ENCODE measurements at regions not wholly inside any gene's neighbourhood (a gene's known extent, or its start where the extent isn't known, plus 50 kb on each side); places are given as distances from the start of the nearest gene placed in this dataset.
A peak's percentile ranks its signal among the peaks of the same experiment; 100 is the strongest.

- Histone ChIP-seq H3K27ac (no peak overlapping the region), H3K4me3 (no peak overlapping the region), H3K9me3 (peaks cover 19% of the 10 kb centered on the region), H3K4me2 (no peak overlapping the region), H3K4me1 (no peaks in the 10 kb centered on the region)
- TF ChIP-seq SREBF2 (IDR thresholded peaks at IDR 0.05) (no peak), EHF (CRISPR knock-in tag; IDR thresholded peaks at IDR 0.05) (no peak), HES2 (IDR thresholded peaks at IDR 0.05) (no peak), E2F6 (IDR thresholded peaks at IDR 0.05; ENCODE audit: borderline replicate concordance, low read depth) (no peak), PHF8 (IDR thresholded peaks at IDR 0.05; ENCODE audit: borderline replicate concordance, low read depth) (no peak), HMGXB4 (CRISPR knock-in tag; IDR thresholded peaks at IDR 0.05; ENCODE audit: borderline replicate concordance) (no peak), FOSB (CRISPR knock-in tag; IDR thresholded peaks at IDR 0.05) (no peak), NR3C1 (IDR thresholded peaks at IDR 0.05) (no peak), FOXS1 (CRISPR knock-in tag; IDR thresholded peaks at IDR 0.05) (no peak), TP53 (CRISPR knock-in tag; IDR thresholded peaks at IDR 0.05) (no peak), EP300 (IDR thresholded peaks at IDR 0.05) (no peak)
- ChIA-PET CTCF (no interaction called here), POLR2A (no interaction called here)
- no peak for ATAC-seq
- DNase-seq (ENCODE audit: low read depth in 1 of 2, low spot score in 1 of 2): no peak
- WGBS (ENCODE audit: missing lambda C conversion rate): 9% methylated on average over 1 of the region's 1 CpG
- no peak for FAIRE-seq
Observed at GRCh38 chr2:51620796-51621195, 588.9 kb upstream of the NRXN1 start.

- ATAC-seq (no peak), DNase-seq (ENCODE audit: low read depth in 1 of 2, low spot score in 1 of 2) (no peak), FAIRE-seq (no peak)
- WGBS (ENCODE audit: missing lambda C conversion rate): 36% methylated on average over 1 of the region's 1 CpG
- Histone ChIP-seq H3K4me1 (no peaks in the 10 kb centered on the region), H3K27ac (no peak overlapping the region), H3K9me3 (peaks cover 25% of the 10 kb centered on the region), H3K4me2 (no peak overlapping the region), H3K4me3 (no peak overlapping the region)
- CTCF ChIA-PET: no interaction called here
- POLR2A ChIA-PET: no interaction called here
- TF ChIP-seq CHD2 (IDR thresholded peaks at IDR 0.05; ENCODE audit: low read length, partially characterized antibody) (no peak), HDAC2 (IDR thresholded peaks at IDR 0.05) (no peak)
Observed at GRCh38 chr2:51619961-51620360, 588.0 kb upstream of the NRXN1 start.

GRCh38 chr2:51612387-51612786 lies 580.5 kb upstream of the NRXN1 start:
- FAIRE-seq (peak; percentile 54), DNase-seq (ENCODE audit: low read depth in 1 of 2, low spot score in 1 of 2) (no peak), ATAC-seq (no peak)
- H3K4me3 ChIP-seq: no peak overlapping the region
- H3K27ac ChIP-seq: no peak overlapping the region
- H3K4me2 ChIP-seq: no peak overlapping the region
- no peak for TF ChIP-seq JUN (IDR thresholded peaks at IDR 0.05)
- TF ChIP-seq TFCP2L1 (CRISPR knock-in tag; IDR thresholded peaks at IDR 0.05): no peak
- TF ChIP-seq USF2 (IDR thresholded peaks at IDR 0.05): no peak
- TF ChIP-seq RARB (CRISPR knock-in tag; IDR thresholded peaks at IDR 0.05): no peak
- no peak for TF ChIP-seq RFX5 (IDR thresholded peaks at IDR 0.05)
- TF ChIP-seq CEBPB (IDR thresholded peaks at IDR 0.05): no peak
- TF ChIP-seq HMGXB4 (CRISPR knock-in tag; IDR thresholded peaks at IDR 0.05; ENCODE audit: borderline replicate concordance): no peak
- no peak for TF ChIP-seq BCL3 (IDR thresholded peaks at IDR 0.05)
- POLR2A ChIA-PET: no interaction called here
- CTCF ChIA-PET: no interaction called here
- peaks cover 39% of the 10 kb centered on the region for H3K9me3 ChIP-seq
- no peaks in the 10 kb centered on the region for H3K4me1 ChIP-seq
- 0% methylated on average over 3 of the region's 3 CpGs for WGBS (ENCODE audit: missing lambda C conversion rate)

Data from A549 (cell line).